ENCODE measurements at regions not wholly inside any gene's neighbourhood (a gene's known extent, or its start where the extent isn't known, plus 50 kb on each side); places are given as distances from the start of the nearest gene placed in this dataset.

GRCh38 chr15:69557020-69557706 lies 104.5 kb downstream of the RPLP1 start:
- TF ChIP-seq CTCF (optimal IDR thresholded peaks at IDR 0.05 in 1 of 3, IDR thresholded peaks at IDR 0.05 in 1 of 3, conservative IDR thresholded peaks at IDR 0.05 in 1 of 3; ENCODE audit: extremely low read depth in 1 of 3, insufficient read depth in 2 of 3, low read length in 3 of 3) (no peak), EZH2 (IDR thresholded peaks at IDR 0.05; ENCODE audit: low read length) (no peak)

Measured in keratinocyte (primary cell).